ENCODE measurements at regions not wholly inside any gene's neighbourhood (a gene's known extent, or its start where the extent isn't known, plus 50 kb on each side); places are given as distances from the start of the nearest gene placed in this dataset.

GRCh38 chr17:71380936-71381335, 739.9 kb upstream of the SOX9 start:
- intact Hi-C loops (cut with DNase I): no loop called here
- no peak for DNase-seq (ENCODE audit: low spot score)

- intact Hi-C loops (cut with DNase I): no loop called here
- DNase-seq (ENCODE audit: low spot score): no peak
Observed at GRCh38 chr17:71383091-71383490, 737.7 kb upstream of the SOX9 start.

- intact Hi-C loops (cut with DNase I): loop anchor here in 1 of 2 donors (5.0 kb wide), 1 partner anchor 1395 kb away; no protein-coding TSS in a partner anchor
- no peak for DNase-seq (ENCODE audit: low spot score)
Observed at GRCh38 chr17:71387456-71387855, 733.4 kb upstream of the SOX9 start.

GRCh38 chr17:71392715-71393567, 727.9 kb upstream of the SOX9 start:
- intact Hi-C loops (cut with DNase I): no loop called here
- DNase-seq (ENCODE audit: low spot score): no peak

- intact Hi-C loops (cut with DNase I): no loop called here
- DNase-seq (ENCODE audit: low spot score): no peak
Observed at GRCh38 chr17:71395901-71396300, 724.9 kb upstream of the SOX9 start.

GRCh38 chr17:71396711-71397110, 724.1 kb upstream of the SOX9 start:
- intact Hi-C loops (cut with DNase I): no loop called here
- no peak for DNase-seq (ENCODE audit: low spot score)

- no peak for DNase-seq (ENCODE audit: low spot score)
- intact Hi-C loops (cut with DNase I): no loop called here
Observed at GRCh38 chr17:71398025-71398424, 722.8 kb upstream of the SOX9 start.

GRCh38 chr17:71398800-71399219, 722.0 kb upstream of the SOX9 start:
- no peak for DNase-seq (ENCODE audit: low spot score)
- intact Hi-C loops (cut with DNase I): no loop called here

GRCh38 chr17:71399221-71399620, 721.6 kb upstream of the SOX9 start:
- DNase-seq (ENCODE audit: low spot score): no peak
- intact Hi-C loops (cut with DNase I): no loop called here

- DNase-seq (ENCODE audit: low spot score): no peak
- intact Hi-C loops (cut with DNase I): no loop called here
Observed at GRCh38 chr17:71399649-71400048, 721.2 kb upstream of the SOX9 start.

GRCh38 chr17:71402007-71402406, 718.8 kb upstream of the SOX9 start:
- no peak for DNase-seq (ENCODE audit: low spot score)
- intact Hi-C loops (cut with DNase I): no loop called here

GRCh38 chr17:71402661-71403141, 718.1 kb upstream of the SOX9 start:
- DNase-seq (ENCODE audit: low spot score): no peak
- intact Hi-C loops (cut with DNase I): no loop called here

- DNase-seq (ENCODE audit: low spot score): no peak
- intact Hi-C loops (cut with DNase I): no loop called here
Observed at GRCh38 chr17:71405101-71405500, 715.7 kb upstream of the SOX9 start.

- intact Hi-C loops (cut with DNase I): no loop called here
- DNase-seq (ENCODE audit: low spot score): no peak
Observed at GRCh38 chr17:71407981-71408380, 712.8 kb upstream of the SOX9 start.

- intact Hi-C loops (cut with DNase I): no loop called here
- DNase-seq (ENCODE audit: low spot score): no peak
Observed at GRCh38 chr17:71409137-71409536, 711.7 kb upstream of the SOX9 start.

GRCh38 chr17:71409712-71410111, 711.1 kb upstream of the SOX9 start:
- intact Hi-C loops (cut with DNase I): no loop called here
- DNase-seq (ENCODE audit: low spot score): no peak

GRCh38 chr17:71412803-71413202, 708.0 kb upstream of the SOX9 start:
- intact Hi-C loops (cut with DNase I): no loop called here
- no peak for DNase-seq (ENCODE audit: low spot score)

- intact Hi-C loops (cut with DNase I): no loop called here
- no peak for DNase-seq (ENCODE audit: low spot score)
Observed at GRCh38 chr17:71413935-71414334, 706.9 kb upstream of the SOX9 start.

GRCh38 chr17:71417142-71417541, 703.7 kb upstream of the SOX9 start:
- DNase-seq (ENCODE audit: low spot score): no peak
- intact Hi-C loops (cut with DNase I): no loop called here

GRCh38 chr17:71422968-71423367, 697.9 kb upstream of the SOX9 start:
- no peak for DNase-seq (ENCODE audit: low spot score)
- intact Hi-C loops (cut with DNase I): no loop called here

GRCh38 chr17:71423871-71424546, 696.8 kb upstream of the SOX9 start:
- intact Hi-C loops (cut with DNase I): no loop called here
- no peak for DNase-seq (ENCODE audit: low spot score)

Measured in posterior vena cava (tissue), 2 donors.